ENCODE measurements at regions not wholly inside any gene's neighbourhood (a gene's known extent, or its start where the extent isn't known, plus 50 kb on each side); places are given as distances from the start of the nearest gene placed in this dataset.

DNA sequence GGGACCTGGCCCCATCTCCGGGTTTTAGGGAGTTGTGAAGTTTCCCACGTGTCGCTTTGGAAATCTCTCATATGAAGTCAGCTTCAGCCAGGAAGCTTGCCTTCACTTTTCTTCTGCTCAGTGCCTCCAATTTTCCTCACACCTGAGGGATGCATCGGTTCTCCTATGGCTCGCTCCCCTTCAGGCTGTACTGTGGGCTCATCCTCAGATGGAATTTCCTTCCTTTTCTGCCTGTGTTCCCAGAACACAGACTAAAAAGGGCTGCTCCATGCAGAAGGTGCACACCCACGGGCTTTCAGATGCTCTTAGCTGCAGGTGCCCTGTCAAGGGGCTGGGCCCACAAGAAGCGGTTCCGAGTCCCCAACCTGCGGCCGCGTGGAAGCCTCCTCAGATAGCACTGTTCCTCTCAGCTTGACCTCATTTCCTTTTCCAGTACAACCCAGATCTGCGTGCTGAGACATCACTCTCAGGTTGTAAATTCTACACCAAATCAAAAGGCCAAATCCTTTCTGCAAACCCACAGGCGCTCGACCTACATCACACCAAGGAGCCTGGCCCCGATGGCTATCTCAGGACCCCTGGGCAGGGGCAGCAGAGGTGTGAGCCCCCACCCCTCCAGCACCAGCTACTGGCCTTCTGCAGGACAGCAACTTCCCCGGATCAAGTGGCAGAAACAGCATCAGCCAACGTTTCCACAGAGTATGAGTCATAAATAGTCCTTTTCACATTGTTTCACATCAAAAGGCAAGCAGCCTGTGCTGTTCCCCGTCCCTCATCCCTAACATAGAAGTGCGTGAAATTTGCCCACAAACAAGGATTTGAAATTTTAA lies 275.9 kb downstream of the ZNF536 start:
- TF ChIP-seq, protein P1, sequence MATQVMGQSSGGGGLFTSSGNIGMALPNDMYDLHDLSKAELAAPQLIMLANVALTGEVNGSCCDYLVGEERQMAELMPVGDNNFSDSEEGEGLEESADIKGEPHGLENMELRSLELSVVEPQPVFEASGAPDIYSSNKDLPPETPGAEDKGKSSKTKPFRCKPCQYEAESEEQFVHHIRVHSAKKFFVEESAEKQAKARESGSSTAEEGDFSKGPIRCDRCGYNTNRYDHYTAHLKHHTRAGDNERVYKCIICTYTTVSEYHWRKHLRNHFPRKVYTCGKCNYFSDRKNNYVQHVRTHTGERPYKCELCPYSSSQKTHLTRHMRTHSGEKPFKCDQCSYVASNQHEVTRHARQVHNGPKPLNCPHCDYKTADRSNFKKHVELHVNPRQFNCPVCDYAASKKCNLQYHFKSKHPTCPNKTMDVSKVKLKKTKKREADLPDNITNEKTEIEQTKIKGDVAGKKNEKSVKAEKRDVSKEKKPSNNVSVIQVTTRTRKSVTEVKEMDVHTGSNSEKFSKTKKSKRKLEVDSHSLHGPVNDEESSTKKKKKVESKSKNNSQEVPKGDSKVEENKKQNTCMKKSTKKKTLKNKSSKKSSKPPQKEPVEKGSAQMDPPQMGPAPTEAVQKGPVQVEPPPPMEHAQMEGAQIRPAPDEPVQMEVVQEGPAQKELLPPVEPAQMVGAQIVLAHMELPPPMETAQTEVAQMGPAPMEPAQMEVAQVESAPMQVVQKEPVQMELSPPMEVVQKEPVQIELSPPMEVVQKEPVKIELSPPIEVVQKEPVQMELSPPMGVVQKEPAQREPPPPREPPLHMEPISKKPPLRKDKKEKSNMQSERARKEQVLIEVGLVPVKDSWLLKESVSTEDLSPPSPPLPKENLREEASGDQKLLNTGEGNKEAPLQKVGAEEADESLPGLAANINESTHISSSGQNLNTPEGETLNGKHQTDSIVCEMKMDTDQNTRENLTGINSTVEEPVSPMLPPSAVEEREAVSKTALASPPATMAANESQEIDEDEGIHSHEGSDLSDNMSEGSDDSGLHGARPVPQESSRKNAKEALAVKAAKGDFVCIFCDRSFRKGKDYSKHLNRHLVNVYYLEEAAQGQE (IDR thresholded peaks at IDR 0.05; ENCODE audit: insufficient replicate concordance, low read depth), result no peak
- TF ChIP-seq SPI1 (IDR thresholded peaks at IDR 0.05; ENCODE audit: borderline replicate concordance, low read depth) (no peak), POLR2AphosphoS5 (IDR thresholded peaks at IDR 0.05; ENCODE audit: low read depth) (no peak), GABPA (IDR thresholded peaks at IDR 0.05; ENCODE audit: low read depth) (no peak)
- TF ChIP-seq, protein P2, sequence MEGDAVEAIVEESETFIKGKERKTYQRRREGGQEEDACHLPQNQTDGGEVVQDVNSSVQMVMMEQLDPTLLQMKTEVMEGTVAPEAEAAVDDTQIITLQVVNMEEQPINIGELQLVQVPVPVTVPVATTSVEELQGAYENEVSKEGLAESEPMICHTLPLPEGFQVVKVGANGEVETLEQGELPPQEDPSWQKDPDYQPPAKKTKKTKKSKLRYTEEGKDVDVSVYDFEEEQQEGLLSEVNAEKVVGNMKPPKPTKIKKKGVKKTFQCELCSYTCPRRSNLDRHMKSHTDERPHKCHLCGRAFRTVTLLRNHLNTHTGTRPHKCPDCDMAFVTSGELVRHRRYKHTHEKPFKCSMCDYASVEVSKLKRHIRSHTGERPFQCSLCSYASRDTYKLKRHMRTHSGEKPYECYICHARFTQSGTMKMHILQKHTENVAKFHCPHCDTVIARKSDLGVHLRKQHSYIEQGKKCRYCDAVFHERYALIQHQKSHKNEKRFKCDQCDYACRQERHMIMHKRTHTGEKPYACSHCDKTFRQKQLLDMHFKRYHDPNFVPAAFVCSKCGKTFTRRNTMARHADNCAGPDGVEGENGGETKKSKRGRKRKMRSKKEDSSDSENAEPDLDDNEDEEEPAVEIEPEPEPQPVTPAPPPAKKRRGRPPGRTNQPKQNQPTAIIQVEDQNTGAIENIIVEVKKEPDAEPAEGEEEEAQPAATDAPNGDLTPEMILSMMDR (IDR thresholded peaks at IDR 0.05; ENCODE audit: insufficient read depth, low read length), result no peak
- H3K27ac ChIP-seq (replicated peaks), result no peak overlapping the region

DNA sequence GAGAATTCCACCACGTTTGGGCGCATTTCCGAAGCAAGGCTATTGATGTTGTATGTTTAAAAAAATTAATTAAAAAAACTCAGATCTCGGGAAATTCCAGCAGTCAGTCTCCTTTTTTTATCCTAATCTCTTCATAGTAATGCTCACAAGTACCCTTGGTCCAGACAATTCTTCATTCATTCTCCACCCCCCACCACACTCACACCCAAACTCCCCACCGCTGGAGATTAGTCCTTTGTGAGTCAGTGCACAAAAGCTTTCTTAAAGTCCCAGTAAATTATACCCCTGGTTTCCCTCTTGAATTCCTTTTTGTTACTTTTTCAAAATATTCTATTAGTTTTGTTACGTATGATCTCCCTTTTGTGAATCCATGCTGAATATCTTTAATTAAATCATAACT lies 274.6 kb downstream of the ZNF536 start:
- TF ChIP-seq POLR2AphosphoS5 (IDR thresholded peaks at IDR 0.05; ENCODE audit: low read depth) (no peak), GABPA (IDR thresholded peaks at IDR 0.05; ENCODE audit: low read depth) (no peak), SPI1 (IDR thresholded peaks at IDR 0.05; ENCODE audit: borderline replicate concordance, low read depth) (no peak)
- TF ChIP-seq, protein P2 (IDR thresholded peaks at IDR 0.05; ENCODE audit: insufficient read depth, low read length), result no peak
- TF ChIP-seq, protein P1 (IDR thresholded peaks at IDR 0.05; ENCODE audit: insufficient replicate concordance, low read depth), result no peak
- no peak for DNase-seq (ENCODE audit: low read depth in 1 of 2, low spot score in 1 of 2)
- H3K27ac ChIP-seq (replicated peaks), result no peak overlapping the region
- H3K27me3 ChIP-seq (ENCODE audit: insufficient read depth, poor library complexity, severe bottlenecking), result no peaks in the 10 kb centered on the region
- H3K4me3 ChIP-seq (replicated peaks; ENCODE audit: insufficient read depth, low read length), result no peak overlapping the region

More for the DNA sequence above, 275.9 kb downstream of the ZNF536 start:
- no peak overlapping the region for H3K4me3 ChIP-seq (replicated peaks; ENCODE audit: insufficient read depth, low read length)
- no peak for DNase-seq (ENCODE audit: low read depth in 1 of 2, low spot score in 1 of 2)
- H3K27me3 ChIP-seq (ENCODE audit: insufficient read depth, poor library complexity, severe bottlenecking), result no peaks in the 10 kb centered on the region

DNA sequence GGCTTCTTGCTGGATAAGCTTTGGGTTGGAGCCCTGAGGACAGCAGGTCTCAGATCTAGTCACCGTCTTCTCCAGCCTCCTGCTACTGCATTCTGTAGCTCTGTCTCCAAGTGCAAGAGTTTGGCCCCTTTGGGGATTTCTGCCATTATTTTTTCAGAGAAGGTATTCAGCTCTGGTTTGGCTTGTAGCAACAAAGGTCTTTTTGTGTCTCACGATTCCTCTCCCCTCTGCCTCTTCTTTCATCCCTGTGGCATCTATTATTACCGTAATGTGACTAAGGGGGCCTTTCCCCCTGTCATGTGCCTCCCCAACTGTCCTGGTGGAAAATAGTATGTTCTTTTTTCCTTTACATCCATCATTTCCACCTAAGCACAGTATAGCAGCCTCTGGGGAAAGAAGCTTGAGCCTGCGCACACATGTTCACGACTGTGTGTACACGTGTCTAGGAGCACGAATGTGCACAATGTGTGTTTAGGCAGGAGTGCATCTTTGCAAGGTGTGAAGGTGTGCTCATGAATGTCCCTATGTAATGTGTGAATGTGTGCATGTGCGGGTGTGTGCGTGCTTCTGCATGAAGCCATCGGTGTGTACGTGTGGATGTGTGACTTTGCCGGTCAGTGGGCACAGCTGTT lies 273.9 kb downstream of the ZNF536 start:
- H3K4me3 ChIP-seq (replicated peaks; ENCODE audit: insufficient read depth, low read length), result no peak overlapping the region
- H3K27me3 ChIP-seq (ENCODE audit: insufficient read depth, poor library complexity, severe bottlenecking), result no peaks in the 10 kb centered on the region
- no peak for TF ChIP-seq POLR2AphosphoS5 (IDR thresholded peaks at IDR 0.05; ENCODE audit: low read depth)
- DNase-seq (ENCODE audit: low read depth in 1 of 2, low spot score in 1 of 2), result no peak
- H3K27ac ChIP-seq (replicated peaks), result no peak overlapping the region

- Histone ChIP-seq H3K4me3 (replicated peaks; ENCODE audit: insufficient read depth, low read length) (no peak overlapping the region), H3K27me3 (ENCODE audit: insufficient read depth, poor library complexity, severe bottlenecking) (no peaks in the 10 kb centered on the region), H3K27ac (replicated peaks) (no peak overlapping the region)
- no peak for DNase-seq (ENCODE audit: low read depth in 1 of 2, low spot score in 1 of 2)
- TF ChIP-seq GABPA (IDR thresholded peaks at IDR 0.05; ENCODE audit: low read depth), result no peak
- TF ChIP-seq, protein P2 (IDR thresholded peaks at IDR 0.05; ENCODE audit: insufficient read depth, low read length), result no peak
- TF ChIP-seq SPI1 (IDR thresholded peaks at IDR 0.05; ENCODE audit: borderline replicate concordance, low read depth), result no peak
- no peak for TF ChIP-seq POLR2AphosphoS5 (IDR thresholded peaks at IDR 0.05; ENCODE audit: low read depth)
- TF ChIP-seq, protein P1 (IDR thresholded peaks at IDR 0.05; ENCODE audit: insufficient replicate concordance, low read depth), result no peak
These were observed 268.2 kb downstream of the ZNF536 start for GRCh38 chr19:30640252-30640965.
